Coronary artery (tissue), 2 donors: ENCODE measurements at regions not wholly inside any gene's neighbourhood (a gene's known extent, or its start where the extent isn't known, plus 50 kb on each side); places are given as distances from the start of the nearest gene placed in this dataset.
"Not testable (repeated sequence)": the region's sequence is repeated elsewhere in the genome, so short reads cannot be mapped to it uniquely, and the experiment has no call there.

ENCODE experiments used
- DNase-seq: peaks from one replicate; pipeline ENCODE4 v3.0.0-alpha.2; 2017; ENCODE audit warnings: low spot score
- H3K27ac ChIP-seq, 2 donors: fragments of 200-600 bp; sonication (generic); one replicate each; pipeline ENCODE4 v1.5.1; 2016 to 2019
- H3K4me3 ChIP-seq: fragments of 200-600 bp; sonication (generic); 2 replicates; pipeline ENCODE4 v1.5.1; 2016; ENCODE audit warnings: mild to moderate bottlenecking, moderate library complexity
- TF ChIP-seq, protein P1 (sequence below): fragments of 200-600 bp; sonication (generic); IDR thresholded peaks from one replicate; pipeline ENCODE4 v1.5.1; 2019; ENCODE audit warnings: antibody characterized with exemption

DNA sequence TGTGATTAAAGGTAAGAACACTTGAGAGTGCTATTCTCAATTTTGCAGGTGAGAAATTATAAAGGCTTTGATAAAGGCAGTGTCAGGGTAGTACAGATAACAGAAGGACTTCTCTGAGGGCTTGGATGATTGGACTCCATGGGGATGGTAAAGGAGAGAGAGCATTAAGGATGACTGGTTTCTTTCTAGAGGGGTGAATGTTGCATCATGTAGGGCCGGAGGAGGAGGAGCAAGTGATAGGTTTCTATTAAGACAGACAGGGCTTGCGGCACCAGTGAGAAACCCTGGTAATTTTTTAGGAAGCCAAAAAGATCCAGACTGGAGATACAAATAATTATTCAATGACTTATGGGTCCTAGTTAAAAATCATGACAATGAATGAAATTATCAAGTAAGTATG lies 230.7 kb upstream of the MME start:
- Histone ChIP-seq H3K4me3 (no peak overlapping the region), H3K27ac (no peak overlapping the region)
- no peak for DNase-seq
- TF ChIP-seq, protein P1, sequence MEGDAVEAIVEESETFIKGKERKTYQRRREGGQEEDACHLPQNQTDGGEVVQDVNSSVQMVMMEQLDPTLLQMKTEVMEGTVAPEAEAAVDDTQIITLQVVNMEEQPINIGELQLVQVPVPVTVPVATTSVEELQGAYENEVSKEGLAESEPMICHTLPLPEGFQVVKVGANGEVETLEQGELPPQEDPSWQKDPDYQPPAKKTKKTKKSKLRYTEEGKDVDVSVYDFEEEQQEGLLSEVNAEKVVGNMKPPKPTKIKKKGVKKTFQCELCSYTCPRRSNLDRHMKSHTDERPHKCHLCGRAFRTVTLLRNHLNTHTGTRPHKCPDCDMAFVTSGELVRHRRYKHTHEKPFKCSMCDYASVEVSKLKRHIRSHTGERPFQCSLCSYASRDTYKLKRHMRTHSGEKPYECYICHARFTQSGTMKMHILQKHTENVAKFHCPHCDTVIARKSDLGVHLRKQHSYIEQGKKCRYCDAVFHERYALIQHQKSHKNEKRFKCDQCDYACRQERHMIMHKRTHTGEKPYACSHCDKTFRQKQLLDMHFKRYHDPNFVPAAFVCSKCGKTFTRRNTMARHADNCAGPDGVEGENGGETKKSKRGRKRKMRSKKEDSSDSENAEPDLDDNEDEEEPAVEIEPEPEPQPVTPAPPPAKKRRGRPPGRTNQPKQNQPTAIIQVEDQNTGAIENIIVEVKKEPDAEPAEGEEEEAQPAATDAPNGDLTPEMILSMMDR, result no peak

DNA sequence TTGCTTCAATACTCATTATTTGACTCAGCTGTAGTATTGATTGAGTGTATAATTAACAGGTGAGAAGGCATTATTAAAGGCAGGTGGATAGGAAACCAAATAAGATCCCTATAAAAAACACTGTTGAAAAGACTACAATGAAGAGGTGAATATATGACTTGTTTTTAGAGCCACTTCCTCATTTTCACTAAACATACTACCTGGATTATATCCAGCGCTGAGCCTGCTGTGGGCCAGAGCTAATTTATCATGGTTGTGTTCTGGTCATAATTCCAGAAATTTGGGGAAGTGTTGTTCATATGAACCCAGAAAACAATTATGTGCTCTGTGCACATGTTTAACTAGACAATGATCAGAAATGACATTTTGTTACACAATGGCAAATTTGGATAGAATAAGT lies 235.3 kb upstream of the MME start:
- DNase-seq, result no peak
- TF ChIP-seq, protein P1, result no peak
- H3K27ac ChIP-seq, result no peak overlapping the region
- no peak overlapping the region for H3K4me3 ChIP-seq

DNA sequence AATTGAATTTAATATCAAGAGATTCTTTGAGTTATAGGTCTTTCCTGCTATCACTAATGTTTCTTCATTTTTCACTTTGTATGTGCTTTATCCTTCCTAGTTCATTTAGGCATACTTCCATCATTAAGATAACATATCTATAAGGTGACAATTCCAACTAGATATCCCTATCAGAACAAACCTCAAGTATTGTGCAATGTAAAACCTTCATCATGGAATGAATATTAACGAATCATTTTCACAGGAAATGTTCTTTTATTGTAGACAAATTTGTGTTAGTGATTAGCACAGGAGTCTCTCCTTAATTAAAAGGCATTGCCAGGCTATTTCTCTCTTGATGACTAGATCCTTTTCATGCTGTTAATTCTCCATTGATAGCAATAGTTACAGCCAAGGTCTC lies 236.5 kb upstream of the MME start:
- Histone ChIP-seq H3K4me3 (no peak overlapping the region), H3K27ac (no peak overlapping the region)
- DNase-seq, result no peak
- TF ChIP-seq, protein P1, result no peak

GRCh38 chr3:154842536-154842935 lies 237.6 kb upstream of the MME start:
- TF ChIP-seq, protein P1, result no peak
- no peak overlapping the region for H3K4me3 ChIP-seq
- H3K27ac ChIP-seq, result no peak overlapping the region
- DNase-seq, result no peak

- no peak overlapping the region for H3K27ac ChIP-seq
- TF ChIP-seq, protein P1, result no peak
- H3K4me3 ChIP-seq, result no peak overlapping the region
- DNase-seq, result no peak
These were observed 244.5 kb upstream of the MME start for GRCh38 chr3:154835639-154836038.

DNA sequence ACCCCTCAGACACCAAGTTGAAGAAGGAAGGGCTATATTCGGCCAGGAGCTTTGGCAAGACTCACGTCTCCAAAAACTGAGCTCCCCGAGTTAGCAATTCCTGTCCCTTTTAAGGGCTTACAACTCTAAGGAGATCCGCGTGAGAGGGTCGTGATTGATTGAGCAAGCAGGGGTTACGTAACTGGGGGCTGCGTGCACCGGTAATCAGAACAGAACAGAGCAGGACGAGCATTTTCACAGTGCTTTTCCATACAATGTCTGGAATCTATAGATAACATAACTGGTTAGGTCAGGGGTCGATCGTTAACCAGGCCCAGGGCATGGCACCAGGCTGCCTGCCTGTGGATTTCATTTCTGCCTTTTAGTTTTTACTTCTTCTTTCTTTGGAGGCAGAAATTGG lies 245.3 kb upstream of the MME start:
- not testable (repeated sequence) for H3K4me3 ChIP-seq, H3K27ac ChIP-seq, DNase-seq

- no peak overlapping the region for H3K27ac ChIP-seq
- DNase-seq, result no peak
- TF ChIP-seq, protein P1, result no peak
- H3K4me3 ChIP-seq, result no peak overlapping the region
These were observed 250.2 kb upstream of the MME start for GRCh38 chr3:154829929-154830328.

DNA sequence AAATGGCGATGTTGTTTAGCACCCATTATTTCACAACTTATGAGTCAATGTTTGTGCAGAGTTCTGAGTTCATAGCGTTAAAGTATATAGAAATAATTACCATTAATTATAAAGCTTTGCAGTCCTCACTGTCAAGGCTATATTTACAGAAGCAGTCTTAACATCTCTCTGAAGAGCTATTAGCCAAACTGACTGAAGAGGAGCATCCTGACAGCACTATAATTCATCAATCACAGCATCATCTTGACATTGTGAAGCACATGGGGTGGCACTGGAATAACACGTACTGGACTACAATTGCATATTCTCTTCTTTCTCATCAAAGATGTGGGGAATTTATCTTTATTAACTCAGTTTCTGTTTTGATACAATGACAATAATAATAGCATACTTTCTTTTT lies 260.6 kb upstream of the MME start:
- H3K4me3 ChIP-seq, result no peak overlapping the region
- no peak for DNase-seq
- no peak overlapping the region for H3K27ac ChIP-seq
- TF ChIP-seq, protein P1, result no peak
